SK-N-MC (cell line): ENCODE measurements at regions not wholly inside any gene's neighbourhood (a gene's known extent, or its start where the extent isn't known, plus 50 kb on each side); places are given as distances from the start of the nearest gene placed in this dataset.
"Not testable (repeated sequence)": the region's sequence is repeated elsewhere in the genome, so short reads cannot be mapped to it uniquely, and the experiment has no call there.

Source experiments
- DNase-seq: peaks from one replicate; pipeline ENCODE4 v3.0.0-alpha.2; 2011; ENCODE audit warnings: low read depth, low spot score
- H3K27ac ChIP-seq: fragments of 200-600 bp; sonication (generic); 2 replicates; pipeline ENCODE4 v1.5.1; 2016; ENCODE audit warnings: mixed run types
- H3K36me3 ChIP-seq: fragments of 200-600 bp; sonication (generic); 2 replicates; pipeline ENCODE4 v1.6.1; 2017; ENCODE audit warnings: antibody characterized with exemption, low read length, mixed read lengths; ENCODE audit not compliant: insufficient read depth
- H3K4me3 ChIP-seq: fragments of 200-600 bp; sonication (generic); 2 replicates; pipeline ENCODE4 v1.5.1; 2016
- H3K9ac ChIP-seq: fragments of 200-600 bp; sonication (generic); 2 replicates; pipeline ENCODE4 v1.8.0; 2017; ENCODE audit warnings: mixed run types, mixed read lengths; ENCODE audit not compliant: insufficient read length
- H3K9me3 ChIP-seq: fragments of 200-600 bp; sonication (generic); 2 replicates; pipeline ENCODE4 v1.6.1; 2017; ENCODE audit warnings: low read depth, mild to moderate bottlenecking, antibody characterized with exemption, low read length, moderate library complexity, mixed read lengths
- EZH2 ChIP-seq: fragments of 200-600 bp; sonication (generic); IDR thresholded peaks from one replicate; pipeline ENCODE4 v1.6.1; 2017; ENCODE audit warnings: antibody characterized with exemption
- FOXP2 ChIP-seq: optimal IDR thresholded peaks from 2 replicates; pipeline ENCODE3; 2011; ENCODE audit warnings: mild to moderate bottlenecking, moderate library complexity; ENCODE audit not compliant: insufficient read depth; ENCODE audit errors: extremely low read length, control extremely low read depth
- POLR2AphosphoS5 ChIP-seq: IDR thresholded peaks from 2 replicates; pipeline ENCODE4 v1.6.1; 2012; ENCODE audit warnings: mild to moderate bottlenecking, low read depth, low read length, borderline replicate concordance

DNA sequence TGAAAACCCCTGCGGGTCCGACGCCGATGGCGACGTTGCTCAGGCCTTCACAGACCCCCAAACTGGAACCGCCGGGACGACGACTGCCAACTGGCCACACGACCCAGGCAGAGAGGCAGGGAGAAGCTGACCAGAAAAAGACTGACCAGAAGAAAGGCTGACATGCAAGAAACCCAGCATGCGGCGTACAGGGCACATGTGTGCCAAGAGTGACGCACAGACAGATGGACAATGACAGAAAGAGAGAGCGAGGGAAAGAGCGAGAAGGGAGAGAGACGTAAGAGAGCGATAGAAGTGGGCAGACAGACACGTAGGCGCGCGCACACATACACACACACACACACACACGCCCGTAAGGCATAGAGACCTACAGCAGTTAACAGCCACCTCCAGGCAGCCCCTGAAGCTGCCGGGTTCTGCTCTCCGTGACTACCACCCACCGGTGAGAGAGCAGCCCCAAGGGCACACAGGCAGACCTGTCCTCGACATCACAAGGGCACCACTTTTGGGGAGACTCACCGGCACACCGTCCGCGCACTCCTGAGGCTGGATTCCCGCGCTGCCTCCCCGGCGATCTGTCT, 67.2 kb upstream of the ZNF527 start:
- no peak for TF ChIP-seq EZH2
- no peak for TF ChIP-seq POLR2AphosphoS5
- no peak for TF ChIP-seq FOXP2
- H3K9me3 ChIP-seq, result no peaks in the 10 kb centered on the region
- peak overlapping the region; percentile 75 for H3K9ac ChIP-seq
- peak overlapping the region; percentile 82 for H3K4me3 ChIP-seq
- no peak for DNase-seq
- H3K27ac ChIP-seq, result no peak overlapping the region
- H3K36me3 ChIP-seq, result no peaks in the 10 kb centered on the region

DNA sequence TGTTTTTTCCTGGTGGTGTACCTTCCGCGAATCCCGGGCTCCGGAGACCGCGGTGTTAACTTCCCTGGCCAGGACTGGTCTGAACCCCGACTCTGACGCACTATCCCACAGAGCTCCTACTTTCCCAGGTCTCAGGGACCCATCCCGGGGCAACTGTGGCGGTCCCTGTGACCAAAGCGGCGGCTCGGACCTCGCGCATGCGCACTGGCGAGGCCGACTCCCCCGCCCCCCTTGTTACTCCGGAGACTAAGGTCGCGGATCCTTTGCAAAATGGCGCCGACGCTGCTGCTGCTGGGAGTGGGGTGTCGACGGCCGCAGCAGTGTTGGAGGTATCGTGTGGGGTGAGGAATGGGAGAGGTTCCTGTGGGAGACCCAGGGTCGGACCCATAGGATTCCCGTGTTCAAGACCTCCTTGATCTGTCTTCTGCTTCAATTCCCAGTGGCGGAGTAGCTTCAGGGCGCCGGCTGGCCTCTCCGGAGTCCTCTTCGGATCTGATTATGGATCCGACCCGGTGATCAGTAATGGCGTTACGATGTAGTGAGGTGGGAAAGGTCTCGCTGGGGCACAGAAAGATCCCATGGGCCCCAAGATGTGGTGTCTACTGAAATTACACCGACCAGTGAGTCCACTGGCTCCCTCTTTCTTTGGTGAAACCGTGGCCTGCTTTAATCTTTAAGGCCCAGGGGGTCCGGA, 66.6 kb upstream of the ZNF527 start:
- no peaks in the 10 kb centered on the region for H3K9me3 ChIP-seq
- H3K36me3 ChIP-seq, result no peaks in the 10 kb centered on the region
- TF ChIP-seq POLR2AphosphoS5 (peak; percentile 36; the same call in 1 of the 2 replicates), EZH2 (no peak)
- DNase-seq, result no peak
- H3K9ac ChIP-seq, result peak overlapping the region; percentile 75
- peak overlapping the region; percentile 82 for H3K4me3 ChIP-seq
- no peak overlapping the region for H3K27ac ChIP-seq

DNA sequence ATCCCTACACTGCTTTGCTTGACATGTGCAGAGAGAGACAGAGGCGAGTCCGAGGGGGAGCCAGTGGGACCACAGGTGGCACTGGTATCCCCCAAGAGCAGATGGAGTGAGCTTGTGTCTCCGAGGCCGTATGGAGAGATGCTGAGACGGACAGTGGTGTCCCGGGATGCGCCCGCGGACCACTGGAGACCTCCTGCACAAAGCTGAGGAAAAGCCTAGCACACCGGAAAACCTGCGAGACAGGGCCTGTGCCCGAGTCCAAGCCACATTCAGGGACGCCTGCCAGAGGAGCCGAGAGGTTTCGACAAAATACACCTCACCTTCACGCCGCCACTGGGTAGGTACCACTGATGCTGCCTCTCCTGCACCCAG, 66.0 kb upstream of the ZNF527 start:
- no peaks in the 10 kb centered on the region for H3K36me3 ChIP-seq
- TF ChIP-seq POLR2AphosphoS5 (no peak), FOXP2 (no peak), EZH2 (no peak)
- H3K4me3 ChIP-seq, result no peak overlapping the region
- H3K9me3 ChIP-seq, result no peaks in the 10 kb centered on the region
- DNase-seq, result no peak
- H3K9ac ChIP-seq, result no peak overlapping the region
- no peak overlapping the region for H3K27ac ChIP-seq

DNA sequence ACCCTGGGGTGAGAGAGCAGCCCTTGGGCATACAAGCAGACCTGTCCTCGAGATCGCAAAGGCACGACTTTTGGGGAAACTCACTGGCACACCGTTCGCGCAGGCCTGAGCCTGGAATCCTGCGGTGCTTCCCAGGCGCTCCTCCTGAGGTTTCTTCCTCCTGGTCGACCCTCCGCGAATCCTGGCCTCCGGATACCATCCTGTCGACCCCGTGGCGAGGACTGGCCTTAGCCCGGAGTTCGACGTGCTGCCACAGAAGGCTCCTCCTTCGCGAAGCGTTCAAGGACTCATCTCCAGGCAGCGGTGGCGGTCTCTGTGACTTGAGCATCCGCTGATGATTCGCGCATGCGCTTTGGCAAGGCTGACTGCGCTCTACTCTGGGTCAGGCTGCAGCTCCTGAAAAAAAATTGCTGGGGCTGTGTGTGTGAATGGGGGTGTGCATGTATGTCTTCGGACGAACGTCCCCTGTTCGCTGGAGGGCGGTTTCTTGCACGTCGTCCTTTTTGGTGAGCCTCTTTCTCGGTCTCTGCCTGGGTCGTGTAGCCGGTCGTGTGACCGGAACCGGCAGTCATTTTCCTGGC, 64.4 kb upstream of the ZNF527 start:
- TF ChIP-seq FOXP2 (no peak), EZH2 (no peak), POLR2AphosphoS5 (no peak)
- Histone ChIP-seq H3K4me3 (no peak overlapping the region), H3K36me3 (no peaks in the 10 kb centered on the region), H3K27ac (no peak overlapping the region), H3K9ac (no peak overlapping the region), H3K9me3 (no peaks in the 10 kb centered on the region)
- no peak for DNase-seq

DNA sequence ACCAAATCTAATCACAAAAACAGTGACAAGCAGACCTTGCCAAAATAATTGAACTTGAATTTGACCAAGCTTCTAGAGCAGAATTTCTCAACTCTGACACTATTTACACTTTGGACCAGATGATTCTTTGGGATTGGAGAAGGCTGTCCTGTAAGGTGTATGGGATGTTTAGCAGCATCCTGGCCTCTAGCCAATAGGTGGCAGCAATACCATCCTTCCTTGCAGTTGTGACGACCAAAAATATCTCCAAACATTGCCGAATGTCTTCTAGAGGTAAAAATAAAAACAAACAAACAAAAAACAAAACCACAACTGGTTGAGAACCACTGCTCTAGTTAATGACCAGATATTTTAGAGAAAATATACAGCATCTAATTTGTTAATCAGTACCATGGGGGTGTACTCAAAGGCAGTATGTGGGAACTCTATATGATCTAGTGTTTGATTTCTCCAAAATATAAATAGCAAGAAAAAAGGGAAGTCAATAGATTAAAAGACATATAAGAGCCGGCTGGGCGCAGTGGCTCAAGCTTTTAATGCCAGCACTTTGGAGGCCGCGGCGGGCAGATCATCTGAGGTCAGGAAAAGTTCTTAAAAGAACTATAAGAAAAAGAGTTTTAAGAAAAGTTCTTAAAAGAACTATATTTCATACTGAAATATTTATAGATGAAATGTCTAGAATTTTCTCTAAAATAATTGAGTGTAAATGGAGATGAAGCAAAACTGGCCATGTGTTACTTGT, 60.9 kb upstream of the ZNF527 start:
- no peak for TF ChIP-seq FOXP2
- no peak for TF ChIP-seq EZH2
- TF ChIP-seq POLR2AphosphoS5, result no peak
- Histone ChIP-seq H3K36me3 (no peaks in the 10 kb centered on the region), H3K9ac (no peak overlapping the region), H3K4me3 (no peak overlapping the region), H3K27ac (no peak overlapping the region), H3K9me3 (no peaks in the 10 kb centered on the region)
- no peak for DNase-seq

DNA sequence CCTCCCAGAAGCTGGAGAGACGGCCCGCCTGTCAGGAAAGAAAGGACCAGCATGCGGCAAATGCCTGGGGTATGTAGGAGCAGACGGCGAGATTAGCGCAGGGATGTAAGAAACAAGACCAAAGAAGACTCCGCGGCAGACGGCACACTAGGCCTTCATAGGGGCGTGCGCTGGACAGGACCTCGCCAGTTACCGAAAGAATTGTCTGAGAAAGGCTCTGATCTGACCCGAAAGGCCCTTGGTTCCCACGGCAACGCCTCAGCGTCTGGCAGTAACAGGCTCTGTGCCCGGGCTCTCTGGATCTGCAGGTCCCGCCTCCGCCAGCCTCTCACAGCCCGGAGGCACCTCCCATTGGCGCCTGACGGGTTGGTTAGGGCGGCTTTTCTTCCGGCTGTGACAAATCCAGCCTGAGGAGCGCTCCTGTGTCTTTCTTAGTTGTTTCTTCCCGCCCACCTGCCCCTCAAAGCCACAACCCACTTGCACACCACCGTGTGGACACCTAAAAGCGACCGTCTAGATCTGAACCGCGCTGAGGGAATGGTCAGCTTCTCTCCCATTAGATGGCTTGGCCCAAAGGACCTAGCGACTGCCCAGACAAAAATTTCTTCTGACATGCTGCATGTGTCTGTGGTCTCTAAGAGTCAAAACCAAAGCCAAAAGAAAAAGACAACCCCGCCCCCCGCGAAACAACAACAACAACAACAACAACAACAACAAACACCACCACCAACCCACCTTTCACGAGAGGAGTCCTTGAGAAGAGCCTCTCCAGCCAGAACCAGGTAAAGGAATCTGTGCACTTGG, 58.2 kb upstream of the ZNF527 start:
- not testable (repeated sequence) for H3K9me3 ChIP-seq, DNase-seq, H3K9ac ChIP-seq, H3K36me3 ChIP-seq, H3K27ac ChIP-seq
- peak overlapping the region; percentile 58 for H3K4me3 ChIP-seq

DNA sequence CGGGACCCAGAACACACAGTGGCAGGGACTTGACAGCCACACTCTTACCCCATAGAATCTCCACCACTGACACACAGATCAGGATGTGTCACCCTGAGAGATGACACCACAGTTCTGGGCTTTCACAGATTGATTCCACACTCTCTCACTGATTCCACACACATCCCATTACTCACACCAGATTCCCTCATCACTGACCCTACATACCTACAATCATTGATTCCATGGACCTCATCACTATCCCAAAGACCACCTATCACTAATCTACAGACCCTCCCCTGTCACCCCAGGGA, 57.6 kb upstream of the ZNF527 start:
- no peak overlapping the region for H3K27ac ChIP-seq
- 0 out of 2 replicates have a peak overlapping the region, but pooled peaks have one; percentile 58 for H3K4me3 ChIP-seq
- TF ChIP-seq POLR2AphosphoS5, result no peak
- TF ChIP-seq FOXP2, result no peak
- TF ChIP-seq EZH2, result no peak
- no peak overlapping the region for H3K9ac ChIP-seq
- DNase-seq, result no peak
- no peaks in the 10 kb centered on the region for H3K9me3 ChIP-seq
- no peaks in the 10 kb centered on the region for H3K36me3 ChIP-seq

DNA sequence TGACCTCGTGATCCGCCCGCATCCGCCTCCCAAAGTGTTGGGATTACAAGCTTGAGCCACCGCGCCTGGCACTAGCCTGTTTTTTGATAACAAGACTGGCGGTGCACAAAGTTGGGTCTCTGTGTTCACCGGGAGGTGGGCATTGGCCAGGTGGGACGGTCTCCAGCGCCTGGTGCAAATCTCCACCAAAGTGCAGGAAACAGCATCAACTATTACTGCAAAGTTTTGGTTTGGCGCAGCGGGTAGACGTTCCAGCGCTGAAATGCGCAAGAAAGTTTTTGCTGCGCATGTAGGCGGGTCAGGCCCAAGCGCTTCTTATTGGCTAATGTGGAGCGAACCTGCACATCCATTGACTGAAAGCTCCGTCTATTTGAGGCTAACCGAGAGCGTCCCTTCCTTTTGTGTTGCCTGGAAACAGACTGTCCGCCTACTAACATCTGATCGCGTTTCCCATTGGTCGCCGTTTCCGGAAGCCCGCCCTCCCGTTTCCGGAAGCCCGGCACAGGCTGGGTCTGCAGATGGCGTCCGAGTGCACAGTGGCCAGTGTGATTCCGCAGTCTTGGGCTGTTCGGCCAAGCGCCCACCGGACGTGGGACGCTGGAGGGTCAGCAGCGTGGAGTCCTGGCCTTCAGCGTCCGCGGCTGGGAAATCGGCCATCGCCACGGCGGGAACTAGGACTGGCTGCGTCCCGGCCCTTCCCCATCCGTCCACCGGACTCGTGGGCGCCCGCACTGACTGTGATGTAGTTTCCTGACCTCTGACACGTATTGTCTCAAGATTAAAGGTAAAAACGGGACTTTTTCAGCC, 53.3 kb upstream of the ZNF527 start:
- Histone ChIP-seq H3K9me3 (no peaks in the 10 kb centered on the region), H3K27ac (no peak overlapping the region; the same call in 1 of the 2 replicates), H3K4me3 (peak overlapping the region; percentile 95), H3K36me3 (peaks cover 12% of the 10 kb centered on the region; the same call in 1 of the 2 replicates), H3K9ac (peak overlapping the region; percentile 90)
- peak; percentile 96 for DNase-seq
- TF ChIP-seq POLR2AphosphoS5 (peak; percentile 89), FOXP2 (no peak)

DNA sequence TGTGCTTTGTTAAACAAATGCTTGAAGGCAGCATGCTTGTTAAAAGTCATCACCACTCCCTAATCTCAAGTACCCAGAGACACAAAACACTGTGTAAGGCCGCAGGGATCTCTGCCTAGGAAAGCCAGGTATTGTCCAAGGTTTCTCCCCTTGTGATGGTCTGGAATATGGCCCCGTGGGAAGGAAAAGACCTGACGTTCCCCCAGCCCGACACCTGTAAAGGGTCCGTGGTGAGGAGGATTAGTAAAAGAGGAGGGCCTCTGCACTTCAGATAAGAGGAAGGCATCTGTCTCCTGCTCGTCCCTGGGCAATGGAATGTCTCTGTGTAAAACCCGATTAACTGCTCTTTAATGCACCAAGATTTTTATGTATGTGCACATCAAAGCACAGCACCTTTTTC, 49.9 kb upstream of the ZNF527 start:
- H3K27ac ChIP-seq, H3K9me3 ChIP-seq, DNase-seq, H3K9ac ChIP-seq, H3K4me3 ChIP-seq: not testable (repeated sequence)
- H3K36me3 ChIP-seq, result peaks cover 33% of the 10 kb centered on the region; the same call in 1 of the 2 replicates
